ENCODE measurements at regions not wholly inside any gene's neighbourhood (a gene's known extent, or its start where the extent isn't known, plus 50 kb on each side); places are given as distances from the start of the nearest gene placed in this dataset.

- no peak for TF ChIP-seq CTCF (IDR thresholded peaks at IDR 0.05; ENCODE audit: poor library complexity, severe bottlenecking)
- no peak for TF ChIP-seq EP300 (conservative IDR thresholded peaks at IDR 0.05; ENCODE audit: poor library complexity, severe bottlenecking)
- TF ChIP-seq TAF1 (IDR thresholded peaks at IDR 0.05; ENCODE audit: low read depth) = no peak
- TF ChIP-seq POLR2AphosphoS5 (IDR thresholded peaks at IDR 0.05) = no peak
- TF ChIP-seq REST (IDR thresholded peaks at IDR 0.05; ENCODE audit: borderline replicate concordance) = no peak
- no peak for TF ChIP-seq EZH2 (IDR thresholded peaks at IDR 0.05; ENCODE audit: borderline replicate concordance, insufficient read depth, low read length, poor library complexity, severe bottlenecking)
These were observed 192.4 kb upstream of the RORA start for GRCh38 chr15:61421470-61421869.

Data from neural cell (in vitro differentiated cells).